Dermis microvascular lymphatic vessel endothelial cell (primary cell): ENCODE measurements at regions not wholly inside any gene's neighbourhood (a gene's known extent, or its start where the extent isn't known, plus 50 kb on each side); places are given as distances from the start of the nearest gene placed in this dataset.

Source experiments
- DNase-seq, 2 donors: peaks; one replicate each; pipeline versions ENCODE4 v3.0.0 to v3.0.0-alpha.2; 2010; ENCODE audit warnings: low read depth in 2 of 2

- DNase-seq = no peak
These were observed 407.4 kb downstream of the PLA2G4A start for GRCh38 chr1:187236199-187236598.

GRCh38 chr1:187236676-187237075 is 407.9 kb downstream of the PLA2G4A start:
- DNase-seq = no peak

- no peak for DNase-seq
These were observed 408.8 kb downstream of the PLA2G4A start for GRCh38 chr1:187237542-187237941.

GRCh38 chr1:187241971-187242370 is 413.2 kb downstream of the PLA2G4A start:
- no peak for DNase-seq

GRCh38 chr1:187244623-187245022 is 415.9 kb downstream of the PLA2G4A start:
- peak in 1 of 2 donors; percentile 34 for DNase-seq

GRCh38 chr1:187245201-187245600 is 416.5 kb downstream of the PLA2G4A start:
- no peak for DNase-seq

- no peak for DNase-seq
These were observed 420.4 kb downstream of the PLA2G4A start for GRCh38 chr1:187249196-187249595.

- no peak for DNase-seq
These were observed 424.2 kb downstream of the PLA2G4A start for GRCh38 chr1:187252923-187253322.

- no peak for DNase-seq
These were observed 428.7 kb downstream of the PLA2G4A start for GRCh38 chr1:187257476-187257875.

- no peak for DNase-seq
These were observed 432.9 kb downstream of the PLA2G4A start for GRCh38 chr1:187261637-187262036.

GRCh38 chr1:187262731-187263130 is 434.0 kb downstream of the PLA2G4A start:
- DNase-seq = no peak

GRCh38 chr1:187264995-187265602 is 436.4 kb downstream of the PLA2G4A start:
- DNase-seq = peak in 1 of 2 donors; percentile 38

- no peak for DNase-seq
These were observed 437.3 kb downstream of the PLA2G4A start for GRCh38 chr1:187266051-187266450.

- no peak for DNase-seq
These were observed 439.1 kb downstream of the PLA2G4A start for GRCh38 chr1:187267827-187268226.

GRCh38 chr1:187270256-187270655 is 441.5 kb downstream of the PLA2G4A start:
- no peak for DNase-seq

- DNase-seq = no peak
These were observed 446.6 kb downstream of the PLA2G4A start for GRCh38 chr1:187275346-187275745.

GRCh38 chr1:187275985-187276575 is 447.3 kb downstream of the PLA2G4A start:
- no peak for DNase-seq

- DNase-seq = no peak
These were observed 447.9 kb downstream of the PLA2G4A start for GRCh38 chr1:187276677-187277076.

- no peak for DNase-seq
These were observed 451.3 kb downstream of the PLA2G4A start for GRCh38 chr1:187280031-187280430.

- DNase-seq = no peak
These were observed 452.3 kb downstream of the PLA2G4A start for GRCh38 chr1:187281085-187281484.

- DNase-seq = no peak
These were observed 455.2 kb downstream of the PLA2G4A start for GRCh38 chr1:187283984-187284383.

GRCh38 chr1:187294421-187295201 is 465.9 kb downstream of the PLA2G4A start:
- DNase-seq = no peak

- DNase-seq = no peak
These were observed 471.3 kb downstream of the PLA2G4A start for GRCh38 chr1:187300081-187300480.
